ENCODE measurements at regions not wholly inside any gene's neighbourhood (a gene's known extent, or its start where the extent isn't known, plus 50 kb on each side); places are given as distances from the start of the nearest gene placed in this dataset.

DNA sequence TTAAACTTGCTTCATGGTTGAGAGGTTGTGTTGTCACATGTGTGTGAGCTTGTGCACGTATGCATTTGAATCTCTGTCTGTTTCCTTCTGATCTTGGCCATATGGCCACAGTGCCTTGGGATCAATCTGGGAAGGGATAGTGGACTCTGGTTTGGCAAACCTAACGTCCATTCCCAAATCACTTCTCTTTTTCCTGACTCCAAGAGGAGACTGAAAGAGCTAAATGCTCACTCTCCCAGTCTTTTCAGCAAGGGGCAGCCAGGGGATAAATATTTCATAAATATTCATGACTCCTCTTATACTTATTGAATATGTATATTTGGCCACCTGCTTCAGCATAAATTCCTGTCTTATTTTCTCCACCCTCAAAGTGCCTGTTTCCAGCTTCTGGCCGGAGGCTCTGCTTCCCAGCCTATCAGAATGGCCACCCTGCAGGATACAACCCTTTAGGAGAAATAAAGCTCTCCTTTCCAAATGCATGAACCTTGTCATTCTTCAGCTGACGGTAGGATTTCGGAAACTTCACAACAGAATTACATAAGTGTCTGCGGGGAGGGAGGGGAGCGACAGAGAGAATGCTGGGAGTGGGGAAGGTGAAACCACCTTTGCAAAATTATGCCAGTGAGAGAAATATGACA, 112.2 kb upstream of the COPS8 start:
- Mint-ChIP-seq H3K4me1 (ENCODE audit: low read depth) (peaks cover 25% of the 10 kb centered on the region), H3K36me3 (ENCODE audit: insufficient read depth) (no peaks in the 10 kb centered on the region), H3K4me3 (no peak overlapping the region), H3K27me3 (ENCODE audit: low read depth) (peaks cover 2% of the 10 kb centered on the region), H3K9me3 (no peaks in the 10 kb centered on the region)
- no peak for DNase-seq
- ATAC-seq, result no peak

DNA sequence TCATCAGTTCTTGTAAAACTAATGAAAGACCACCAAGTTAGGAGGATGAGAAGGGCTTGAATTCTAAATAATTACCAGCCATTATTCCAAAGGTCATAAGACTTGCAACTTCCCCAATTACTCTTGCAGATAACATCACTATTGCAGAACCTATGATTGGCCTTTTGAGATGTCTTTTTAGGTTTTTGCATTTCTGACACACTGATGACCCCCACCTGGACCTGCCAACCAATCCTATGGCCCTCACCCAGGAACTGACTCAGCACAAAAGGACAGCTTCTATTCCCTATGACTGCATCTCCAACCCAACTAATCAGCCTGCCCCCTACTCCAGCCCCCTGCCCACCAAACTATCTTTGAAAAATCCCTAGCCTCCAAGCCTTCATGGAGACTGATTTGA, 111.5 kb upstream of the COPS8 start:
- no peaks in the 10 kb centered on the region for H3K9me3 Mint-ChIP-seq
- no peaks in the 10 kb centered on the region for H3K36me3 Mint-ChIP-seq (ENCODE audit: insufficient read depth)
- no peak for DNase-seq
- peaks cover 2% of the 10 kb centered on the region for H3K27me3 Mint-ChIP-seq (ENCODE audit: low read depth)
- H3K4me1 Mint-ChIP-seq (ENCODE audit: low read depth), result peaks cover 18% of the 10 kb centered on the region
- no peak for ATAC-seq
- H3K4me3 Mint-ChIP-seq, result no peak overlapping the region

DNA sequence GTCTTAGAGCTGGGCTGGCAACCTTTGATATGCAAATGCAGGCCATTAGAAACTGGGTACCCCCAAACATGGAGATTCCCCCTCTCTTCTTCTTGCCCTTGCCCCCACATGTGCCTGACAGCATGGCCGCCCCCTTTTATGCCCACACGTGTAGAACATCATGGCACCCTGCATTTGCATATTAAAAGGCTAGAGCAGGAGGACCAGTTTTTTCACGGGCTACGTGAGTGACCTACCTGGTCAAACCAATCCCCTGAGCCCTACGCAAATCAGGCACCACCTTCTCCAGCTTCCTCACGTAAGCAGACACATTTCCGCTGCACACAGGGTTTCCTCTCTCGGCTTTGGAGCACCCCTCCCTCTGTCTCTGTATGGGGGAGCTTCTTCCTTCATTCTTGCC, 110.9 kb upstream of the COPS8 start:
- Mint-ChIP-seq H3K4me1 (ENCODE audit: low read depth) (peaks cover 12% of the 10 kb centered on the region), H3K27me3 (ENCODE audit: low read depth) (peaks cover 2% of the 10 kb centered on the region), H3K9me3 (no peaks in the 10 kb centered on the region), H3K36me3 (ENCODE audit: insufficient read depth) (no peaks in the 10 kb centered on the region), H3K4me3 (no peak overlapping the region)
- ATAC-seq, result no peak
- no peak for DNase-seq

DNA sequence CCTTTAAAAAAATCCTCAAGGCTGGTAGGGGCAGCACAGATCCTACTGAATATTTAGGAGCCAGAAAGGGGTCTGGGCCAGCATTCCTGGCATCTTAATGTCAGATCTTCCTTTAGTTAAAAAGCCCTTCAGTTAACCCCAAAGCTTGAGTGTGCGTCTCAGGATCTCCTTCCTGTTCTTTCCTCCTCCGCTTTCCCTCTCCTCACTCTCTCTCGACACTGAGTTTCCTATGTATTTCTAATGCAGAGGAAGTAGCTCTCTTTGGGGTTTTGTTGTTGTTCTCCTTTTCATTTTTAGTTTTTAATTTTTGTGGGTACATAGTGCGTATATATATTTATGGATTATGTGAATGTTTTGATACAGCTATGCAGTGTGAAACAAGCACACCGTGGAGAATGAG, 109.9 kb upstream of the COPS8 start:
- Mint-ChIP-seq H3K9me3 (no peaks in the 10 kb centered on the region), H3K27me3 (ENCODE audit: low read depth) (peaks cover 2% of the 10 kb centered on the region), H3K4me3 (no peak overlapping the region), H3K36me3 (ENCODE audit: insufficient read depth) (no peaks in the 10 kb centered on the region), H3K4me1 (ENCODE audit: low read depth) (peaks cover 4% of the 10 kb centered on the region)
- DNase-seq, result no peak
- no peak for ATAC-seq

DNA sequence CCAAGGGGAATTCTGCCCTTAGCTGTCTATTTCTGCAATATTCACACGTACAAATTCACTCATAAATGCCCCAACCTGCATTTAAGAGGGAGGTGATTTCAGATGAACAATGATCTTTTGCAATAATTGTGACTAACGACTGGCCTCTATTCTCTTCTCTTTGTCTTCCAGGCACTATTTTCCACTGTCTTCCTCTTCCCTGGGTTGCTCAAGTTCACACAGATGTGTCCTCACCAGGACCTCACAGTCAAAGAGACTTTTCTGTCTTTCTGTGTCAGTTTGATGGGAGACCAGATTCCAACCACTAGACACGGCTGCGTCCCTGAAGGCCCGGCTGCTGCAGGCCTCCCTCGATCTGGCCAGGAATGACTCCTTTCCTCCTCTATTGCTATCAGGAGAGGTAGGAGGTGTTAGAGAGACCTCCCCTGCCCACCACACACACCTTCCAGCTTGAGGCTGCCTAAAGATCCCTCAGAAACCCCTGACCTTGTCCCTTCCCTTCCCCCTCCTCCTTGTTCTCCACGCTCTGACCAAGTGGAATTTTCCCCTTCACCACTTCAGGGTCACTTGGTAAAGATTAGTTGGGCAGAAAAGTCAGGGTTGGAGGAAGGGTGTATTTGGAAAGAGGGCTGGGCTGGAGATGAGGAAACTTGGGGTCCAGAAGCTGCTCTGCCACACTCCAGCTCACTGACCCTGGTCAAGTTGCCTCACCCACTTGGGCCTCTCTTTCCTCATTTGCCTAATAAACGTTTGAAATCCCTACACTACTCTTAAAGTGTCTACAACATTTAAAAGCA, 109.2 kb upstream of the COPS8 start:
- DNase-seq (no peak), ATAC-seq (no peak)
- Mint-ChIP-seq H3K36me3 (ENCODE audit: insufficient read depth) (no peaks in the 10 kb centered on the region), H3K4me3 (no peak overlapping the region), H3K27me3 (ENCODE audit: low read depth) (peaks cover 2% of the 10 kb centered on the region), H3K4me1 (ENCODE audit: low read depth) (no peaks in the 10 kb centered on the region), H3K9me3 (no peaks in the 10 kb centered on the region)

DNA sequence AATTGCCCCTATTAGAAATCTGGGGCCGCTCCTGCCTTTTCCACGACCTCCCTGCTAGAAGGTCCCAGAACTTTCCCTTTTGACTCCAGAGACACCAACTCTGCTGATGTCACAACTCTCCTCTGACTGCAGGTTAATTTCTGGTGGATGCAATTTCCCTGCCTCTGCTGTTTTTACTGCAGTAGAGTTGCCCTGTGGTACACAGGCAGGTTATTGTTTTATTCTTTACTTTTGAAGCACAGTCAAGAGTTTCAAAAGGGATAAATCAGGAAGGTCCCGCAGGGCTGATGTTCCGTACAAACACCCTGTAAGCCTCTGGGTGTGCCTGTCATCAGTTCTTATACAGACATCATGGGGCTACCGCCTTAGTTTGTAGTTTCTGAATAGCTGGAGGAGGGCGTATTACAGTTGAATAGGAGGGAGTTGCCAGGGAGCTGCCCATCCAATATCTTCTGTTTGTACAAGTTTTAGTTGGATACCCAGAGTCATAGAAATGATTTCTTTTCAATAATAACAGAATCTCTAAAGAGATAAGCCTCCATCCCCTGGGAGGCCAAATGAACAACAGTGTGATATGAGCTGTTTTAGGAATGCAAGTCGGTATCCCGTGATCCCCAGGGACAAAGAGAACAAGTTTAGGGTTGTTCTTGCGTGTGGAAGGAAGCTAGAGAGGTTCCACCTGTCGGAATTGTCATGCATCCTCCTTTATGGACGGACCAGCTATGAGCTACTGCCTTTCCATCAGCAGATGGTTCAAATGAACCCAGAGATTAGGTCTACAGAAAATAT, 108.4 kb upstream of the COPS8 start:
- DNase-seq, result no peak
- Mint-ChIP-seq H3K36me3 (ENCODE audit: insufficient read depth) (no peaks in the 10 kb centered on the region), H3K9me3 (no peaks in the 10 kb centered on the region), H3K4me1 (ENCODE audit: low read depth) (no peaks in the 10 kb centered on the region), H3K4me3 (no peak overlapping the region), H3K27me3 (ENCODE audit: low read depth) (peaks cover 2% of the 10 kb centered on the region)
- no peak for ATAC-seq

DNA sequence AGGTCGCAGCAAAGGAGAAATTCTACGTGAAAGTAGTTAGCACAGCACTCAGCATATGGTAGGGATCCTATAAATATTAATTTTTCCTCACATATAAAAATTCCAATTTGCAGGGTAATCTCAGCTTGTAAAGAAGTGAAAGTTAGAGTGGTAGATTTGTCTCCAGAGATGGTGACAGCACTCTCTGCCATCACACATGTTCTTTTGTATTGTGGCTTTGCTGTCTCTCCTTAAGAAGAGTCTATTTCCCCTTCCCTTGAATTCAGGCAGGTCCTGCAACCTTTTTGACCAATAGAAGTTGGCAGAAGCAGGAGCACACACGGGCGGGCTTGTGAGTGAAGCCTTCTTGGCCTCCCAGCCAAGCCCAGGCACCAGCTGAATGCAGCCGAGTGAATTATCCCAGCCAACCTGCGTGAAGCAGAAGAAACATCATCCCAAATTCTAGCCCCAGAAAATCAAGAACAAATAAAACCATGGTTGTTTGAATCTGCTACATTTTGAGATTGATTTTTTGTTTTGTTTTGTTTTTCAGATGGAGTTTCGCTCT, 107.8 kb upstream of the COPS8 start:
- Mint-ChIP-seq H3K27me3 (ENCODE audit: low read depth) (peaks cover 2% of the 10 kb centered on the region), H3K36me3 (ENCODE audit: insufficient read depth) (no peaks in the 10 kb centered on the region), H3K9me3 (peaks cover 6% of the 10 kb centered on the region), H3K4me1 (ENCODE audit: low read depth) (no peaks in the 10 kb centered on the region), H3K4me3 (no peak overlapping the region)
- no peak for DNase-seq
- ATAC-seq, result no peak

DNA sequence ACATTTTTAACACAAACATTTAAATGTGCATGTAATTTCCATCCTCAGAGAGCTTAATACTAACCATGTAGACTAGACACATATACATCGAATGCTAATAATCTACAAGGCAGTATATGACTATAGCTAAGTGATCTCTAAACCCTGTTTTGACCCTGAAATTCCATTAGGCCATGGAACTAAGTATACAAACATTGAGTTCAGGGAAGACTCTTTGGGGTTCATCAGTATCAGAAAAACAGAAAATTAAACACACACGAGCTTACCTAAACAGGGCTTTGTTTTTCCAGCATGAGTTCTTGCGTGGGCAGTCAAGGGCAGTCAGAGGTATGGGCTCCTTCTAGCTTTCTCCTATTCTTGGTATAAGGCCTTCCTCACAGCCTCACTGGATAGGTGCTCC, 106.0 kb upstream of the COPS8 start:
- Mint-ChIP-seq H3K4me3 (no peak overlapping the region), H3K36me3 (ENCODE audit: insufficient read depth) (no peaks in the 10 kb centered on the region), H3K4me1 (ENCODE audit: low read depth) (no peaks in the 10 kb centered on the region), H3K27me3 (ENCODE audit: low read depth) (peaks cover 2% of the 10 kb centered on the region), H3K9me3 (peaks cover 7% of the 10 kb centered on the region)
- ATAC-seq (no peak), DNase-seq (no peak)

DNA sequence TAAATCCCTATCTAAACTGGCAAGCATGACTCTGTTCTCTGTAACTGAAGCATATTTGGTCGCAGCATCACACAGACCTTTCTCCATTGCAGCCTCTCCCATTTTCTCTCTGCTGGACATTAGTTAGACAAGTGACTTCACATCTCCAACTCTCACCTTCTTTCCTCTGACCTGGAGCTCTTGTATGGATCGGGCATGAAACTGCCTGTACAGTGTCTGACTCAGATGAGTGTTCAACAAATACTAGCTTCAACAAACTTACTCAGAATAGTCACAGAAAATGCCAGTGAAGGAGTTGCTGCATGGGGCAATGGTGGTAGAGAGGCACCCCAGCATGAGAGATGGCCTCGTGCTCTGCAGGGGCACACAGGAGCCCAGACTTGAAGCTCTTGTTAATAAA, 104.7 kb upstream of the COPS8 start:
- ATAC-seq (no peak), DNase-seq (no peak)
- Mint-ChIP-seq H3K4me3 (no peak overlapping the region), H3K4me1 (ENCODE audit: low read depth) (no peaks in the 10 kb centered on the region), H3K27me3 (ENCODE audit: low read depth) (peaks cover 2% of the 10 kb centered on the region), H3K36me3 (ENCODE audit: insufficient read depth) (no peaks in the 10 kb centered on the region), H3K9me3 (peaks cover 7% of the 10 kb centered on the region)

DNA sequence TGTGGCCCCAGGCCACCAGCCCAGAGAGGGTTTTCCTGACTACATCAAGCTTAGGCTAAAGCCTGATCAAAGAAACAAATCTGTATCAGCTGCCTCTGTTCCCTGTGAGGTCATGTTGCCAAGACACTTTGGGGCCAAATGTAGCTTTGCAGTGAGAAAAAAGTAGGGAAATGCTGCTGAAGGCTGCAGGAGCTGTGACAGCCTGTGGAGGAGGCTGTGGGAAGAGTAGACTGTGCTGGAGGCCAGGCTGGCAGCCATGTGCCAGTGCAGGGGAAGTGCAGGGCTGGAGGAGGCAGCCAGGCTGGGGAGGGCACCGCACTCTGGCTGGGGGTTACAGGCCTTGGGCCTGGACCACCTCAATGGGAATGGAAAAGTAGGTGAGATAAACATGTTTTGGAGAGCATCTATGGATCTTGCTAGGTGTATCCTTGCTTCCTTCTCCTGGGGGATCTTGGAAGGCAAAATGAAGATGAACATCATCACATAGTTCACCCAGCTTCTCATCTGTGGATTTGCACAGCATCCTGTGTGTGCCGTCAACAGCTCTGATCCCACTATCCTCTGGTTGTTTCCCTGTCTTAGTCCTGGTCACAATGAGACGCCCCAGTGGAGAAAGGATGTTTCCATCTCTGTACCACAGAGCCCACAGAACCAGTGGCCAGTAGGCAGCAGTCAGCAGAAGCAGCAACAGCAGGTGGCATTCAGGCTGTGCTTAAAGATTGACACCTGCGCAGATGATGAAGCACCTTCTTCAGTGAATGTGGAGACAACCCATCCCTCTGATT, 103.8 kb upstream of the COPS8 start:
- H3K27me3 Mint-ChIP-seq (ENCODE audit: low read depth), result peaks cover 2% of the 10 kb centered on the region
- H3K4me3 Mint-ChIP-seq, result no peak overlapping the region
- no peaks in the 10 kb centered on the region for H3K36me3 Mint-ChIP-seq (ENCODE audit: insufficient read depth)
- H3K4me1 Mint-ChIP-seq (ENCODE audit: low read depth), result no peaks in the 10 kb centered on the region
- ATAC-seq (no peak), DNase-seq (no peak)
- H3K9me3 Mint-ChIP-seq, result peaks cover 7% of the 10 kb centered on the region

DNA sequence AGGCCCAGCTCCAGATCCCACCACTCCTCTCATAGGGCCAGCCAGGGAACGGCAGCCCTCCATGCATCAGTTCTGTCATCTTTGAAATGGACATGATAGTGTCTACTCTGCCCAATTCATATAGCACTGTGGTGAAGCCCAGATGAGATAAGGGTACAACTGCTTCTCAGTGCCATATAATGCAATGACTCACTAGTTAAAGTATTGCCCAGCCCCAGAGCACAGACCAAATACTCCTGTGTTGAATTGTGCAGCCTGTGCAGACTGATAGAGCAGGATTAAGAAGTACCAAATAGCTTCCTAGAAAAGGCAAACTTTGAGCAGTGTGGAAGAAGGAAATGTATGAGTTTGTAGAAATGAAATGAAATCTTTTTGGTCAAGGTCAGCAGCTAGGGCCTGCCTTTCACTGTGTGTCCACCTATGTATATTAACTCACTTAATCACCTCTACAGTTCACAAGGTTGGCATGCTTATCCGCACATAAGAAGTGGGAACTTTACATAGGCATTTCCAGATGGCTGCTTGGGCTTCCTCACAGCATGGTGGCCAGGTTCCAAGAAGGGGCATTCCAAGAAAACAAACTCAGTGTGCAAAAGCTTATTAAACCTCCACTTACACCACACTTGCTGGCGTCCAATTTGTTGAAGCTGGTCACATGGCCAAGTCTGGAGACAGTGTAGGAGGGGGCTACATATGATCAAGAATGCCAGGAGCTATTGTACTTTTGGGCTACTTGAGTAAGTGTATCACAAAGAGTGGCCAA, 102.8 kb upstream of the COPS8 start:
- no peaks in the 10 kb centered on the region for H3K4me1 Mint-ChIP-seq (ENCODE audit: low read depth)
- H3K4me3 Mint-ChIP-seq, result no peak overlapping the region
- peaks cover 5% of the 10 kb centered on the region for H3K27me3 Mint-ChIP-seq (ENCODE audit: low read depth)
- ATAC-seq (no peak), DNase-seq (no peak)
- H3K36me3 Mint-ChIP-seq (ENCODE audit: insufficient read depth), result no peaks in the 10 kb centered on the region
- peaks cover 7% of the 10 kb centered on the region for H3K9me3 Mint-ChIP-seq

DNA sequence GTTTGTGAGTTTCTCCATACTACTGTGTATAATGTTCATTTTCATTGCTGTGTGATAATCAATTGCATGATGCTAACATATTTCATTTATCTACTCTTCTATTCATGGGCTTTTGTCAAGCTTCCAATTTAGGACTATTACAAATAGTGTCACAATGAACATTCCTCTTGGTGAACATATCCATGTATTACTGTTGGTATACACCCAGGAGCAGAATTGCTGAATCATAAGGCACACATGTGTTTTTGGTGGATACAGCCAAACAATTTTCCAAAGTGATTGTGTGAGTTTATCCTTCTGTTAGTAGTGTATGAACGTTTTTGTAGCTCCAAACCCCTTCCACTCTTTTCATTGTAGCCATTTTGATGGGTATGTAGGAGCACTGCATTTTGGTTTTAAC, 101.6 kb upstream of the COPS8 start:
- Mint-ChIP-seq H3K36me3 (ENCODE audit: insufficient read depth) (no peaks in the 10 kb centered on the region), H3K4me3 (no peak overlapping the region), H3K27me3 (ENCODE audit: low read depth) (peaks cover 11% of the 10 kb centered on the region), H3K9me3 (peaks cover 7% of the 10 kb centered on the region), H3K4me1 (ENCODE audit: low read depth) (no peaks in the 10 kb centered on the region)
- DNase-seq (no peak), ATAC-seq (no peak)

DNA sequence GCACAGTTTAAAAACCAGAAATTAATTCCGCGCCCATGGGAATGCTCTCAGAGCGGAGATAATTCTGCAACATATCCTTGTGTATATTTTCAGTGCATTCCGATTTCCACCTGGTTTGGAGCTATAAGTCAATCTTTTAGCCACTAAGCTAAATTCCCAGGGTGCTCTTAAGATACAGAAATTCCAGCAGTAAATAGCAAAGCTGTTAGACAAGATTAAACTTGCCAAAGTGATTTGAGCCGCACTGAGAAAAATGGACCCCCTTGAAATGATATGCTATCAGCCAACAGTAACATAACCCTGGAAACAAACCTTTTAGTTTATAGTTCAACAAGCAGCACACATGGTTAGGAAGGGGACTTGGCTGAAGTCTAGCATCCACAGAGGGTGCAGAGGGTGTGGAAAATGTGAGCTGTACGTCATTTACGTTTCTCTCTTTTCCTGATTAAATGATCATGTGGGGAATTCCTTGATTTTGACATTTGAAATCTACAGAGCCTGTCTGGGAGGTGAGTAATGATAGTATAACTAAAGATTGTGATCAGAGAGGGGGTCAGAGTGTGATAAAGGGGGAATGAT, 99.8 kb upstream of the COPS8 start:
- no peak for DNase-seq
- no peaks in the 10 kb centered on the region for H3K36me3 Mint-ChIP-seq (ENCODE audit: insufficient read depth)
- H3K9me3 Mint-ChIP-seq, result peaks cover 7% of the 10 kb centered on the region
- no peaks in the 10 kb centered on the region for H3K4me1 Mint-ChIP-seq (ENCODE audit: low read depth)
- no peak for ATAC-seq
- no peak overlapping the region for H3K4me3 Mint-ChIP-seq
- H3K27me3 Mint-ChIP-seq (ENCODE audit: low read depth), result peaks cover 14% of the 10 kb centered on the region
